Stomach (tissue), 4 donors: ENCODE measurements at regions not wholly inside any gene's neighbourhood (a gene's known extent, or its start where the extent isn't known, plus 50 kb on each side); places are given as distances from the start of the nearest gene placed in this dataset.

Source experiments
- EP300 ChIP-seq: sonication (generic); formaldehyde crosslinking; IDR thresholded peaks from one replicate; pipeline ENCODE4 v1.6.1; 2017; ENCODE audit warnings: antibody characterized with exemption
- POLR2A ChIP-seq, 4 donors: fragments of 450-650 bp; IDR thresholded peaks; one replicate each; pipeline ENCODE4 v1.6.1; 2016; ENCODE audit warnings: antibody characterized with exemption in 4 of 4, control low read depth in 2 of 4, mild to moderate bottlenecking in 1 of 4, moderate library complexity in 1 of 4
- POLR2AphosphoS5 ChIP-seq, 3 donors: sonication (generic); formaldehyde crosslinking; IDR thresholded peaks; one replicate each; pipeline ENCODE4 v1.6.1; 2016; ENCODE audit warnings: antibody characterized with exemption in 3 of 3
- TF ChIP-seq, protein P1 (sequence below), 7 experiments: fragments of 450-650 bp in 4 of 7; fragments of 200-600 bp in 3 of 7; sonication (generic) in 3 of 7; IDR thresholded peaks; one replicate each; pipeline ENCODE4 v1.5.1; 2016 to 2019; ENCODE audit warnings: antibody characterized with exemption in 7 of 7, control low read depth in 2 of 7, mild to moderate bottlenecking in 1 of 7

DNA sequence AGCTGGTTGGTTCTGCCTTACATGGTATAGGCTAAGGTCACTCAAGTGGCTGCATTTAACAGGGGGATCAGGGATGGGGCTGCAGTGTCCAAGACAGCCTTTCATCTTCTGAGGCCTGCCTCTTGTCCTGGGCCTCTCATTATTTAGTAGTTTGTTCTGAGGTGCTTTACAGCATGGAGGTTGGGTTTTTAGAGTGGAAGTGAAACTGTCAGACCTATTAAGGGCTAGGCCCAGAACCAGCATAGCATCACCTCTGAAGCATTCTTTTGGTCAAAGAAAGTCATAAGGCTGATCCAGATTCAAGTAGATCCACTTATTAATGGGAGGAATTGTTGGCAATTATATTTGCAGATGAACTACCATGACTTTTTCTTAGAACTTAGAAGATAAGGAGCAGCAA, 146.0 kb upstream of the NMUR2 start:
- TF ChIP-seq, protein P1, sequence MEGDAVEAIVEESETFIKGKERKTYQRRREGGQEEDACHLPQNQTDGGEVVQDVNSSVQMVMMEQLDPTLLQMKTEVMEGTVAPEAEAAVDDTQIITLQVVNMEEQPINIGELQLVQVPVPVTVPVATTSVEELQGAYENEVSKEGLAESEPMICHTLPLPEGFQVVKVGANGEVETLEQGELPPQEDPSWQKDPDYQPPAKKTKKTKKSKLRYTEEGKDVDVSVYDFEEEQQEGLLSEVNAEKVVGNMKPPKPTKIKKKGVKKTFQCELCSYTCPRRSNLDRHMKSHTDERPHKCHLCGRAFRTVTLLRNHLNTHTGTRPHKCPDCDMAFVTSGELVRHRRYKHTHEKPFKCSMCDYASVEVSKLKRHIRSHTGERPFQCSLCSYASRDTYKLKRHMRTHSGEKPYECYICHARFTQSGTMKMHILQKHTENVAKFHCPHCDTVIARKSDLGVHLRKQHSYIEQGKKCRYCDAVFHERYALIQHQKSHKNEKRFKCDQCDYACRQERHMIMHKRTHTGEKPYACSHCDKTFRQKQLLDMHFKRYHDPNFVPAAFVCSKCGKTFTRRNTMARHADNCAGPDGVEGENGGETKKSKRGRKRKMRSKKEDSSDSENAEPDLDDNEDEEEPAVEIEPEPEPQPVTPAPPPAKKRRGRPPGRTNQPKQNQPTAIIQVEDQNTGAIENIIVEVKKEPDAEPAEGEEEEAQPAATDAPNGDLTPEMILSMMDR (IDR thresholded peaks at IDR 0.05): no peak
- TF ChIP-seq POLR2A (IDR thresholded peaks at IDR 0.05) (no peak), EP300 (no peak), POLR2AphosphoS5 (IDR thresholded peaks at IDR 0.05) (no peak)
